ENCODE measurements at regions not wholly inside any gene's neighbourhood (a gene's known extent, or its start where the extent isn't known, plus 50 kb on each side); places are given as distances from the start of the nearest gene placed in this dataset.

- no peaks in the 10 kb centered on the region for H3K4me1 ChIP-seq (ENCODE audit: control insufficient read depth in 2 of 2, insufficient read depth in 1 of 2, low read depth in 1 of 2, low read length in 2 of 2)
- H2AFZ ChIP-seq (ENCODE audit: low read length): no peak overlapping the region
- H4K91ac ChIP-seq (ENCODE audit: low read depth, low read length, poor library complexity): no peak overlapping the region
- H3K79me1 ChIP-seq (ENCODE audit: low read depth, low read length): no peaks in the 10 kb centered on the region
- no peak overlapping the region for H3K27ac ChIP-seq (replicated peaks; ENCODE audit: low read length)
- H2BK5ac ChIP-seq (ENCODE audit: low read length): no peak overlapping the region
- H2BK120ac ChIP-seq (ENCODE audit: low read depth, low read length): no peak overlapping the region
- H4K8ac ChIP-seq (ENCODE audit: low read depth, low read length): no peak overlapping the region
- no peak overlapping the region for H2AK5ac ChIP-seq (ENCODE audit: low read depth, low read length)
- no peak overlapping the region for H3K14ac ChIP-seq (ENCODE audit: low read length)
- no peak overlapping the region for H3K4me2 ChIP-seq (ENCODE audit: insufficient read depth, low read length, poor library complexity, severe bottlenecking)
- H3K23ac ChIP-seq (ENCODE audit: low read depth, low read length, poor library complexity): no peak overlapping the region
- peaks cover 0 to 3% (median 0%) of the 10 kb centered on the region in 3 experiments for H3K27me3 ChIP-seq (ENCODE audit: control insufficient read depth in 3 of 3, insufficient read depth in 3 of 3, low read depth in 1 of 3, low read length in 3 of 3)
- no peak overlapping the region for H3K4ac ChIP-seq (ENCODE audit: low read length)
- H3K9me3 ChIP-seq (replicated peaks in 1 of 2; ENCODE audit: control insufficient read depth in 2 of 2, insufficient read depth in 1 of 2, low read depth in 1 of 2, low read length in 2 of 2): no peaks in the 10 kb centered on the region
- no peaks in the 10 kb centered on the region for H3K36me3 ChIP-seq (replicated peaks in 1 of 2; ENCODE audit: control insufficient read depth in 2 of 2, insufficient read depth in 2 of 2, low read length in 2 of 2)
- no peak overlapping the region for H3K9ac ChIP-seq (ENCODE audit: low read depth, low read length, poor library complexity)
- no peak overlapping the region for H3K18ac ChIP-seq (ENCODE audit: low read length)
- H2BK12ac ChIP-seq (ENCODE audit: low read length): no peak overlapping the region
- H3K4me3 ChIP-seq (ENCODE audit: low read length in 2 of 2): no peak overlapping the region
- no CpG with 5 or more reads among the region's 2 CpGs for WGBS, 2 donors (ENCODE audit: extremely low coverage in 2 of 2, insufficient read length in 2 of 2, insufficient replicate concordance in 1 of 2)
- no peak for DNase-seq (ENCODE audit: low spot score)
- H2BK15ac ChIP-seq (ENCODE audit: low read length): no peak overlapping the region
Observed at GRCh38 chr11:129639300-129639699, 176.3 kb upstream of the TMEM45B start.

DNA sequence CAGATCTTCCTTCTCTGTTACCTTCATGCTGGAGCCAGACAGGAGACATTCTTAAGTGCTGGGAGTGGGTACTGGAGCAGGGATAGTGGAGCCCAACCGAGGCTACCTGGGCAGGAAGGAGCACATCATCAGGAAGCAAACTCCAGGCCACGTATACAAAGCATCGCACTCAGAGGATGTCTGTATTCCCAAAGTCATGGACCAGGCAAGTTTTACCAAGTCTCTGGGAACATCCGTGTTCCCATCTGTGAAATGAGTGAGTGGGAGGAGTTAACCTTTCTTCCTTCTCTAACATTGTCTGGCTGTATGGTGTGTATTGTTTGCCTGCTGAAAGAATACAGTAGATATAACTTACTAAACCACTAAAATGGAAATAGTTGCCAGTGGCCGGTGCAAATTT, 175.0 kb upstream of the TMEM45B start:
- no peaks in the 10 kb centered on the region for H3K36me3 ChIP-seq (replicated peaks in 1 of 2; ENCODE audit: control insufficient read depth in 2 of 2, insufficient read depth in 2 of 2, low read length in 2 of 2)
- no peak overlapping the region for H2BK120ac ChIP-seq (ENCODE audit: low read depth, low read length)
- DNase-seq (ENCODE audit: low spot score): no peak
- H3K23ac ChIP-seq (ENCODE audit: low read depth, low read length, poor library complexity): no peak overlapping the region
- H3K9ac ChIP-seq (ENCODE audit: low read depth, low read length, poor library complexity): no peak overlapping the region
- WGBS, 2 donors (ENCODE audit: extremely low coverage in 2 of 2, insufficient read length in 2 of 2, insufficient replicate concordance in 1 of 2): no CpG with 5 or more reads among the region's 5 CpGs
- no peak overlapping the region for H4K8ac ChIP-seq (ENCODE audit: low read depth, low read length)
- H3K27ac ChIP-seq (replicated peaks; ENCODE audit: low read length): no peak overlapping the region
- no peak overlapping the region for H3K4me2 ChIP-seq (ENCODE audit: insufficient read depth, low read length, poor library complexity, severe bottlenecking)
- no peak overlapping the region for H3K18ac ChIP-seq (ENCODE audit: low read length)
- H3K4me3 ChIP-seq (ENCODE audit: low read length in 2 of 2): no peak overlapping the region
- no peak overlapping the region for H2BK15ac ChIP-seq (ENCODE audit: low read length)
- no peaks in the 10 kb centered on the region for H3K79me1 ChIP-seq (ENCODE audit: low read depth, low read length)
- no peak overlapping the region for H2AFZ ChIP-seq (ENCODE audit: low read length)
- no peak overlapping the region for H4K91ac ChIP-seq (ENCODE audit: low read depth, low read length, poor library complexity)
- no peaks in the 10 kb centered on the region for H3K4me1 ChIP-seq (ENCODE audit: control insufficient read depth in 2 of 2, insufficient read depth in 1 of 2, low read depth in 1 of 2, low read length in 2 of 2)
- H3K4ac ChIP-seq (ENCODE audit: low read length): no peak overlapping the region
- H3K9me3 ChIP-seq (replicated peaks in 1 of 2; ENCODE audit: control insufficient read depth in 2 of 2, insufficient read depth in 1 of 2, low read depth in 1 of 2, low read length in 2 of 2): no peaks in the 10 kb centered on the region
- no peak overlapping the region for H2BK5ac ChIP-seq (ENCODE audit: low read length)
- no peak overlapping the region for H2AK5ac ChIP-seq (ENCODE audit: low read depth, low read length)
- H2BK12ac ChIP-seq (ENCODE audit: low read length): no peak overlapping the region
- H3K27me3 ChIP-seq (ENCODE audit: control insufficient read depth in 3 of 3, insufficient read depth in 3 of 3, low read depth in 1 of 3, low read length in 3 of 3): peaks cover 0 to 3% (median 0%) of the 10 kb centered on the region in 3 experiments
- no peak overlapping the region for H3K14ac ChIP-seq (ENCODE audit: low read length)

GRCh38 chr11:129643031-129643721, 172.5 kb upstream of the TMEM45B start:
- H3K4me3 ChIP-seq (ENCODE audit: low read length in 2 of 2): peak overlapping the region in 1 of 2 donors; percentile 32
- H3K4ac ChIP-seq (ENCODE audit: low read length): no peak overlapping the region
- H3K4me2 ChIP-seq (ENCODE audit: insufficient read depth, low read length, poor library complexity, severe bottlenecking): no peak overlapping the region
- no CpG with 5 or more reads among the region's 6 CpGs for WGBS, 2 donors (ENCODE audit: extremely low coverage in 2 of 2, insufficient read length in 2 of 2, insufficient replicate concordance in 1 of 2)
- no peak overlapping the region for H2BK5ac ChIP-seq (ENCODE audit: low read length)
- H3K18ac ChIP-seq (ENCODE audit: low read length): no peak overlapping the region
- no peaks in the 10 kb centered on the region for H3K27me3 ChIP-seq (ENCODE audit: control insufficient read depth in 3 of 3, insufficient read depth in 3 of 3, low read depth in 1 of 3, low read length in 3 of 3)
- H2BK120ac ChIP-seq (ENCODE audit: low read depth, low read length): no peak overlapping the region
- H3K36me3 ChIP-seq (replicated peaks in 1 of 2; ENCODE audit: control insufficient read depth in 2 of 2, insufficient read depth in 2 of 2, low read length in 2 of 2): no peaks in the 10 kb centered on the region
- H3K9me3 ChIP-seq (replicated peaks in 1 of 2; ENCODE audit: control insufficient read depth in 2 of 2, insufficient read depth in 1 of 2, low read depth in 1 of 2, low read length in 2 of 2): no peaks in the 10 kb centered on the region
- H2BK12ac ChIP-seq (ENCODE audit: low read length): no peak overlapping the region
- H4K8ac ChIP-seq (ENCODE audit: low read depth, low read length): no peak overlapping the region
- H3K14ac ChIP-seq (ENCODE audit: low read length): no peak overlapping the region
- no peak overlapping the region for H2BK15ac ChIP-seq (ENCODE audit: low read length)
- no peak overlapping the region for H4K91ac ChIP-seq (ENCODE audit: low read depth, low read length, poor library complexity)
- no peaks in the 10 kb centered on the region for H3K79me1 ChIP-seq (ENCODE audit: low read depth, low read length)
- H2AFZ ChIP-seq (ENCODE audit: low read length): no peak overlapping the region
- H3K27ac ChIP-seq (replicated peaks; ENCODE audit: low read length): no peak overlapping the region
- H3K4me1 ChIP-seq (ENCODE audit: control insufficient read depth in 2 of 2, insufficient read depth in 1 of 2, low read depth in 1 of 2, low read length in 2 of 2): no peaks in the 10 kb centered on the region
- no peak overlapping the region for H3K23ac ChIP-seq (ENCODE audit: low read depth, low read length, poor library complexity)
- H3K9ac ChIP-seq (ENCODE audit: low read depth, low read length, poor library complexity): no peak overlapping the region
- H2AK5ac ChIP-seq (ENCODE audit: low read depth, low read length): no peak overlapping the region
- DNase-seq (ENCODE audit: low spot score): no peak

GRCh38 chr11:129644326-129644725, 171.3 kb upstream of the TMEM45B start:
- H3K14ac ChIP-seq (ENCODE audit: low read length): no peak overlapping the region
- H3K4me3 ChIP-seq (ENCODE audit: low read length in 2 of 2): no peak overlapping the region
- H3K79me1 ChIP-seq (ENCODE audit: low read depth, low read length): no peaks in the 10 kb centered on the region
- H3K27me3 ChIP-seq (ENCODE audit: control insufficient read depth in 3 of 3, insufficient read depth in 3 of 3, low read depth in 1 of 3, low read length in 3 of 3): no peaks in the 10 kb centered on the region
- H3K4me2 ChIP-seq (ENCODE audit: insufficient read depth, low read length, poor library complexity, severe bottlenecking): no peak overlapping the region
- no peak overlapping the region for H3K9ac ChIP-seq (ENCODE audit: low read depth, low read length, poor library complexity)
- no peak overlapping the region for H2BK15ac ChIP-seq (ENCODE audit: low read length)
- H3K4ac ChIP-seq (ENCODE audit: low read length): no peak overlapping the region
- H3K18ac ChIP-seq (ENCODE audit: low read length): no peak overlapping the region
- H2BK120ac ChIP-seq (ENCODE audit: low read depth, low read length): no peak overlapping the region
- WGBS, 2 donors (ENCODE audit: extremely low coverage in 2 of 2, insufficient read length in 2 of 2, insufficient replicate concordance in 1 of 2): 100% methylated on average over 1 of the region's 3 CpGs; no CpG with 5 or more reads in 1 of the 2 donors
- H3K27ac ChIP-seq (replicated peaks; ENCODE audit: low read length): no peak overlapping the region
- no peaks in the 10 kb centered on the region for H3K36me3 ChIP-seq (replicated peaks in 1 of 2; ENCODE audit: control insufficient read depth in 2 of 2, insufficient read depth in 2 of 2, low read length in 2 of 2)
- H2AFZ ChIP-seq (ENCODE audit: low read length): no peak overlapping the region
- H3K4me1 ChIP-seq (ENCODE audit: control insufficient read depth in 2 of 2, insufficient read depth in 1 of 2, low read depth in 1 of 2, low read length in 2 of 2): no peaks in the 10 kb centered on the region
- H4K8ac ChIP-seq (ENCODE audit: low read depth, low read length): no peak overlapping the region
- no peak overlapping the region for H2BK5ac ChIP-seq (ENCODE audit: low read length)
- no peak overlapping the region for H2BK12ac ChIP-seq (ENCODE audit: low read length)
- no peaks in the 10 kb centered on the region for H3K9me3 ChIP-seq (replicated peaks in 1 of 2; ENCODE audit: control insufficient read depth in 2 of 2, insufficient read depth in 1 of 2, low read depth in 1 of 2, low read length in 2 of 2)
- no peak overlapping the region for H3K23ac ChIP-seq (ENCODE audit: low read depth, low read length, poor library complexity)
- no peak overlapping the region for H2AK5ac ChIP-seq (ENCODE audit: low read depth, low read length)
- no peak overlapping the region for H4K91ac ChIP-seq (ENCODE audit: low read depth, low read length, poor library complexity)
- no peak for DNase-seq (ENCODE audit: low spot score)
